ENCODE measurements at regions not wholly inside any gene's neighbourhood (a gene's known extent, or its start where the extent isn't known, plus 50 kb on each side); places are given as distances from the start of the nearest gene placed in this dataset.

DNA sequence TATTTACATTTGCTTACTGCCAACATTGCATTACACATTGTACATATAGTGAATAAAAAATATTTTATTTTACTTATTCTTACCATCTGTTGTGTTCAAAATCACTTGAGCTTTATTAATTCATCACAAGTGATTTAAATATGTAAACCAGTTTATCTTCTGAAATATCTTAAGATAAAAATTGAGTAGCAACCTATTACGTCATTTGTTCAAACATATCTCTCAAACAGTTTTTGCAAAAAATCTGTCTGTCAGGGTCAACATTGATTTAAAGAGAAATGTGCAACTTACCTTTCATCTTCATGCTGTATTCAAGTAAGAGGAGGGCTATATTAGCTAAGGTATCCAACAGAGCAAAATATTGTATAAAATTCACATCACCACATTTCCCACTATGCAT, 610.1 kb downstream of the PCDH19 start:
- TF ChIP-seq, protein P1, sequence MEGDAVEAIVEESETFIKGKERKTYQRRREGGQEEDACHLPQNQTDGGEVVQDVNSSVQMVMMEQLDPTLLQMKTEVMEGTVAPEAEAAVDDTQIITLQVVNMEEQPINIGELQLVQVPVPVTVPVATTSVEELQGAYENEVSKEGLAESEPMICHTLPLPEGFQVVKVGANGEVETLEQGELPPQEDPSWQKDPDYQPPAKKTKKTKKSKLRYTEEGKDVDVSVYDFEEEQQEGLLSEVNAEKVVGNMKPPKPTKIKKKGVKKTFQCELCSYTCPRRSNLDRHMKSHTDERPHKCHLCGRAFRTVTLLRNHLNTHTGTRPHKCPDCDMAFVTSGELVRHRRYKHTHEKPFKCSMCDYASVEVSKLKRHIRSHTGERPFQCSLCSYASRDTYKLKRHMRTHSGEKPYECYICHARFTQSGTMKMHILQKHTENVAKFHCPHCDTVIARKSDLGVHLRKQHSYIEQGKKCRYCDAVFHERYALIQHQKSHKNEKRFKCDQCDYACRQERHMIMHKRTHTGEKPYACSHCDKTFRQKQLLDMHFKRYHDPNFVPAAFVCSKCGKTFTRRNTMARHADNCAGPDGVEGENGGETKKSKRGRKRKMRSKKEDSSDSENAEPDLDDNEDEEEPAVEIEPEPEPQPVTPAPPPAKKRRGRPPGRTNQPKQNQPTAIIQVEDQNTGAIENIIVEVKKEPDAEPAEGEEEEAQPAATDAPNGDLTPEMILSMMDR (conservative IDR thresholded peaks at IDR 0.05; ENCODE audit: low read depth, low read length): no peak
- no peak for TF ChIP-seq POLR2A (IDR thresholded peaks at IDR 0.05; ENCODE audit: low read depth, low read length)
- TF ChIP-seq RAD21 (IDR thresholded peaks at IDR 0.05; ENCODE audit: low read length): no peak

Measured in IMR-90 (cell line).